22Rv1 (cell line): ENCODE measurements at regions not wholly inside any gene's neighbourhood (a gene's known extent, or its start where the extent isn't known, plus 50 kb on each side); places are given as distances from the start of the nearest gene placed in this dataset.
"Not testable (repeated sequence)": the region's sequence is repeated elsewhere in the genome, so short reads cannot be mapped to it uniquely, and the experiment has no call there.

Source experiments
- H3K27ac ChIP-seq: fragments of 450-650 bp; 2 replicates; pipeline ENCODE4 v1.5.1; 2017
- ZFX ChIP-seq: fragments of 450-650 bp; IDR thresholded peaks from 2 replicates; pipeline ENCODE4 v1.6.1; 2017; ENCODE audit warnings: antibody characterized with exemption, borderline replicate concordance
- TF ChIP-seq, protein P1 (sequence below): fragments of 450-650 bp; IDR thresholded peaks from 2 replicates; pipeline ENCODE4 v1.5.1; 2017; ENCODE audit warnings: mild to moderate bottlenecking

DNA sequence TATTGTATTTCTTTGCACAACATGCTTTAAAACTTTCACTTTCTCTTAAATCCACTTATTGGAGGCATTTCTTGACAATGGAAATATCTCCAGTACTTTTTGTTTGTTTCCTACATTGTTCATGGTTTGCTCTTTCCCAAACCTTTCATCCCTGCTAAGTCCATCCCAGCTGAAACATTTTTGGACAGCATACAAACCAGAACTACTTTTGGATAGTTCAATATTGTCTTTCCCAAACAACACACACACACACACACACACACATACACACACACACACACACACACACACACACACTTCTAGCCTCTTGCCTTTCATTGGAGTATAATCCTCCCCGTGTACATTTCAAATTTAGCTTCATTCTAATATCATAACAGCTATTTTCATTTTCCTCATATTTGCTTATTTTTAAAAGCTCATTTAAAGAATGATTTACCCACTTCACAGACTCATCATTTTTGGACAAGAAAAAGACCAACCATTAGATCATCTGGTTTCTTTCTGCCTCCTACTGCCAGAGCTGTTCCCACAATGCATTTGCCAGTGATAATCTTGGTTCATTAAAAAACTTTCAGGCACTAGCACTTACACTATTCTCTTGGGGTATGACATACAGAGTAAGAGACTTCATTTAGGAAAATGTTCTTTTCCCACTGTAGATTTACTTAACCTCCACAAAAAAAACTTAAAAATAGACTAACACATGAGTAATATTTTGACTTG lies 248.1 kb downstream of the CD109 start:
- TF ChIP-seq ZFX, result no peak
- H3K27ac ChIP-seq, result no peak overlapping the region

DNA sequence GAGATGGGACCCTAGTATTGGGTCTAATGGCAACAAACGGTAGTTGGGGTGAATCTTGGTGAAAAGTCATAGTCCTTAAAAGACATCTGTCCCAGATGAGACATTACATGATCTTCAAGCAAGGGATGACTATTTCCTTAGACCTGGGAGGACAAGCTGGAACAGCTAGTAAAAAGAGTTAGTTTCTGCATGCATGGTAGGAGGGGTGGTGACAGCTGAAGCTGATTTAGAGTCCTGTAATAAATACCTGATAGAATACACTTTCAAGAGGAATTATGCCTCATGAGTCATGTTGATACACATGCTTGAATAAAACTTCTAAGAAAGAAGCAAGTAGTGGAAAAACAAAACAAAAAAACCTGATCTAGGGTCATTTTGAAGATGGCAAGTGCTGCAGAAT lies 247.4 kb downstream of the CD109 start:
- TF ChIP-seq, protein P1, sequence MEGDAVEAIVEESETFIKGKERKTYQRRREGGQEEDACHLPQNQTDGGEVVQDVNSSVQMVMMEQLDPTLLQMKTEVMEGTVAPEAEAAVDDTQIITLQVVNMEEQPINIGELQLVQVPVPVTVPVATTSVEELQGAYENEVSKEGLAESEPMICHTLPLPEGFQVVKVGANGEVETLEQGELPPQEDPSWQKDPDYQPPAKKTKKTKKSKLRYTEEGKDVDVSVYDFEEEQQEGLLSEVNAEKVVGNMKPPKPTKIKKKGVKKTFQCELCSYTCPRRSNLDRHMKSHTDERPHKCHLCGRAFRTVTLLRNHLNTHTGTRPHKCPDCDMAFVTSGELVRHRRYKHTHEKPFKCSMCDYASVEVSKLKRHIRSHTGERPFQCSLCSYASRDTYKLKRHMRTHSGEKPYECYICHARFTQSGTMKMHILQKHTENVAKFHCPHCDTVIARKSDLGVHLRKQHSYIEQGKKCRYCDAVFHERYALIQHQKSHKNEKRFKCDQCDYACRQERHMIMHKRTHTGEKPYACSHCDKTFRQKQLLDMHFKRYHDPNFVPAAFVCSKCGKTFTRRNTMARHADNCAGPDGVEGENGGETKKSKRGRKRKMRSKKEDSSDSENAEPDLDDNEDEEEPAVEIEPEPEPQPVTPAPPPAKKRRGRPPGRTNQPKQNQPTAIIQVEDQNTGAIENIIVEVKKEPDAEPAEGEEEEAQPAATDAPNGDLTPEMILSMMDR, result no peak
- no peak for TF ChIP-seq ZFX

DNA sequence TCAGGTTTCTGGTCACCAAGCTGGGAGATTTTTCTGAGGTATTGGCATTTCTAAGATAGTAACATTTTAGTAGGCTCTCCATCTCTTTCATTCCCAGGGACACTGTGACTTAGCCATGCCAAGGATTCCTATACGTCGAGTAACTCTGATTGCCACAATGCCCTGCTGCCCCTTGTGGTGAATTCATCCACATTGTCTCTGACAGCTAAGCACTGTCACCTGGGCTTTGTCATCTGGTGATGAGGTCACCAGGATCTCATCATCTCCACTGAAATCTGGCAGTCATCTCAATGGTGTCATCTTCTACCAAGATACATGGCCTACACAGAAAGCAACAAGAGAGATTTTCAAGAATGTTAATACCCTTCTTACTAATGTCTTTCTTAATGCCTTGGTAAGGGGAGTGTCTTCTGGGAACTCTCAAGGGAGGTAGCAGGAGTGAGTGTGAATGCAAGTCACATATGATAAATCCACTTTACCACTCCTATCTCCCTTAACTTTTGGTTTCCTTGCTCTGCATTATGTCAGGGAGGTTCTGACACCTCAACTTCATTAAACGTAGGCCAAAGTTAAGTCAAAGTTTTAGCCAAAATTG lies 246.7 kb downstream of the CD109 start:
- H3K27ac ChIP-seq, result no peak overlapping the region
- no peak for TF ChIP-seq ZFX
- TF ChIP-seq, protein P1, result peak; percentile 45

More for the DNA sequence above, 247.4 kb downstream of the CD109 start:
- H3K27ac ChIP-seq, result no peak overlapping the region

DNA sequence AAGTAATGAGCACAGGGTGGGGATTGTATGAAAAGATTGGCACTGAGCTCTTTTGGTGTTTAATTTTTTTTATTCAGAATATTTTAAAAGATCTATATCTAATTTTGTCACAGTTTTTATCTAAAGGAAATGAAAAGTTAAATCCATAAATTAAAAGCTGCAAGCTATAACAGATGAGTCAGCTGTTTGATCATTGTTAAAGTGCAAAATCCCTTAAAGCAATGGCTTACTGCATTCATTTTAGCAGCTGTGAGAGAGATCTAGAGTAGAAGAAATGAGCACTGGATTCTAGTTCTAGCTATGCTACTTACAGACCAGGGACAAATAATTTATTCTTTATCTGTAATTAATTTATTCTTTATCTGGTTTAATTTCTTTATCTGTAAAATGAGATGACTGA lies 245.9 kb downstream of the CD109 start:
- H3K27ac ChIP-seq, result no peak overlapping the region
- TF ChIP-seq ZFX, result no peak
- TF ChIP-seq, protein P1, result no peak

DNA sequence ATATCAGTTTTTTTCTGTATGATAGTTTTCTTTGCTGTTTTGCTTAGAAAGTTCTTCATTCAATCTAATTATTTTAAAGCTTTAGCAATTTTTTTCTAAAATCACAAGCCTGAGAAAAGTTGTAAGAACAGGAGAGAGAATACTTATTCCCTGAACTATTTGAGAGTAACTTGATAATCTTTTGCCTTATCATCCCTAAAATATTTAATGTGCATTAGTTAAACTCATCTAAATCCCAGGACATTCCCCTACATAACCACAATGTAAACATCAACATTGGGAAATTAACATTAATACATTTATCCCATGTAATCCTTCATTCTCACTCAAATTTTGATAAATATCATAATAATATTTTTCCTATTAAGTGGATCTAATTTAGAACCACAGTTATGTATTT lies 241.8 kb downstream of the CD109 start:
- no peak overlapping the region for H3K27ac ChIP-seq
- TF ChIP-seq, protein P1, result no peak
- TF ChIP-seq ZFX, result no peak

DNA sequence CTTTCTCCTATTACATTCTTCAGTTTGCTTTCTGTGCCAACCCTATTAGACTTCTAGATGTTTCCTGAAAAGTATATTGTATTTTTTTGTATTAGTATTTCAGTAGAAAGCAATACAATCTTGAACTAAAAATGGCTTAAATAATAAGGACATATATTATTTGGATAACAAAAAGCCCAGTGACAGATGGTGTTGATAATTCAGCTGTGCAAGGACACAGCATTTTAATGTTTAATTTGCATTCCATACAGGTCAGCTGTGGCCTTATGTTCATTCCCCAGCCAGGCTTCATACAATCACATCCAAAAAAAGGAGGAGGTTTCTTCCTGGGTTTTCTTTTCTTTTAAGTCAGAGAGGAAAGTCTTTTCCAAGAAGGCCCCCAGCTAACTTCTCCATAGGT lies 236.9 kb downstream of the CD109 start:
- H3K27ac ChIP-seq, result no peak overlapping the region
- TF ChIP-seq, protein P1, result no peak
- TF ChIP-seq ZFX, result no peak

DNA sequence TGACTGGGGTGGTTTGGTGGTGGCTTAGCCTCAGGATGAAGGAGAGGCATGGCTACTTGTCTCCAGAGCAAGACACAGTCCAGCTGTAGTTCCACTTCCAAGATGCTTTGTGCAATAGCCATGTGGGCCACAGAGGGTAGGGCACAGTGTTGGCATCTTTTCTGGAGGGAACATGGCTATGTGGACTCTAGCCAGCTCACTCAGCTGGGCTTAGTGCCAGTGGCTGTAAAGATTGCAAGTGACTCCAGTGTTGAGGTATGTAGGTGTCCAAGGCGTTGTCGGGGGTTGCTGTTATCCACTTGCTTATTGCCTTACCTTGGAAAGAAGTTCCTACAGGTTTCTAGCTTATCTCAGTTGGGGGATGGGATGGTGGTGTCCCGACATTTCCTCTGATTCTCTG lies 233.4 kb downstream of the CD109 start:
- TF ChIP-seq ZFX, result no peak
- TF ChIP-seq, protein P1, result no peak
- H3K27ac ChIP-seq, result no peak overlapping the region

DNA sequence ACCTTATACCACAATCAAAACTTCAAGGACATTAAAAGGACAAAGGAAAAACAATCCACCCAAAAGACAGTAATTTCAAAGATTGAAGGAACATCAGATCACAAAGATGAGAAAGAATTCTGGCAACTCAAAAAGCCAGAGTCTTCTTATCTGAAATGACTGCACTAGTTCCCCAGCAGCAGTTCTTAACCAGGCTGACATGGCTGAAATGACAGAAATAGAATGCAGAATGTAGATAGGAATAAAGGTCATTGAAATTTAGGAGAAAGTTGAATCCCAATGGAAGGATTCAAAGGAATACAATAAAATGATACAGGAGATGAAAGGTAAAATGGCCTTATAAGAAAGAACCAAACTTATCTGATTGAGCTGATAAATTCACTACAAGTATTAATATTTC lies 231.4 kb downstream of the CD109 start:
- TF ChIP-seq, protein P1, result no peak
- TF ChIP-seq ZFX, result no peak
- no peak overlapping the region for H3K27ac ChIP-seq

DNA sequence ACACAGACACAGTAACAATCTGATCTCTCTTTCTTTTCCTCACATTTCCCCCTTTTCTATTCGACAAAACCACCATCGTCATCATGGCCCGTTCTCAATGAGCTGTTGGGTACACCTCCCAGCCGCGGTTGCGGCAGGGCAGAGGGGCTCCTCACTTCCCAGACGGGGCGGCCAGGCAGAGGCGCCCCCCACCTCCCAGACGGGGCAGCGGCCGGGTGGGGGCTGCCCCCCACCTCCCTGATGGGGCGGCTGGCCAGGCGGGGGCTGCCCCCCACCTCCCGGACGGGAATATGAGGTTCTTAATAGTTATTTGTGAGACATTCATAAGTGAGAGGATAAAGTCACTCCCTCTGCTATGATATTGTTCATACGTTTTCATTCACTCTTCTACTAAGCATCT lies 229.7 kb downstream of the CD109 start:
- H3K27ac ChIP-seq, result not testable (repeated sequence)
